ENCODE measurements at regions not wholly inside any gene's neighbourhood (a gene's known extent, or its start where the extent isn't known, plus 50 kb on each side); places are given as distances from the start of the nearest gene placed in this dataset.

DNA sequence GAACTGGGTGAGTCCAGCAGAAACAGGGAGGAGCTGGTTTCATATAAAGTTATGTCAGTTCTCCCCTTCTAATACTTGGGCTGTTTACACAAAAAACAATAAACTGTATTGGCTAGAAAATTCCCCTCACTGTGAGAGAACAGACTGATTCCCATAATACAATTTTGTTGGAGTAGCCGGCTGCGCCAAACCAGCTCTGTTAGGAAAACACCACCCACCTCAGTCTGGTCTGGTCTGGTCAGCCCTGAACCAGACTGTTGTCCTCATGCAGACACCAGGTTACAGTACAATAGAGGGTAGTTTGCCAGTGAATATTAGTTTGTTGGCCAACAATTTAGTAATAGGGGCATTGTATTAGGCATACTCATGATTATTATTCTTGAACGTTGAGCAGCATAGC is 356.4 kb downstream of the EFNA5 start:
- no peak for DNase-seq (ENCODE audit: low spot score)
- WGBS: 86% methylated on average over 3 of the region's 3 CpGs
- TF ChIP-seq, protein P1, sequence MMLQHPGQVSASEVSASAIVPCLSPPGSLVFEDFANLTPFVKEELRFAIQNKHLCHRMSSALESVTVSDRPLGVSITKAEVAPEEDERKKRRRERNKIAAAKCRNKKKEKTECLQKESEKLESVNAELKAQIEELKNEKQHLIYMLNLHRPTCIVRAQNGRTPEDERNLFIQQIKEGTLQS (IDR thresholded peaks at IDR 0.05): no peak
- no peak for TF ChIP-seq RAD21 (IDR thresholded peaks at IDR 0.05)
- no peak for TF ChIP-seq YY1 (IDR thresholded peaks at IDR 0.05)
- no peak for TF ChIP-seq SP1 (IDR thresholded peaks at IDR 0.05)
- no peak for TF ChIP-seq JUND (IDR thresholded peaks at IDR 0.05)
- TF ChIP-seq, protein P2, sequence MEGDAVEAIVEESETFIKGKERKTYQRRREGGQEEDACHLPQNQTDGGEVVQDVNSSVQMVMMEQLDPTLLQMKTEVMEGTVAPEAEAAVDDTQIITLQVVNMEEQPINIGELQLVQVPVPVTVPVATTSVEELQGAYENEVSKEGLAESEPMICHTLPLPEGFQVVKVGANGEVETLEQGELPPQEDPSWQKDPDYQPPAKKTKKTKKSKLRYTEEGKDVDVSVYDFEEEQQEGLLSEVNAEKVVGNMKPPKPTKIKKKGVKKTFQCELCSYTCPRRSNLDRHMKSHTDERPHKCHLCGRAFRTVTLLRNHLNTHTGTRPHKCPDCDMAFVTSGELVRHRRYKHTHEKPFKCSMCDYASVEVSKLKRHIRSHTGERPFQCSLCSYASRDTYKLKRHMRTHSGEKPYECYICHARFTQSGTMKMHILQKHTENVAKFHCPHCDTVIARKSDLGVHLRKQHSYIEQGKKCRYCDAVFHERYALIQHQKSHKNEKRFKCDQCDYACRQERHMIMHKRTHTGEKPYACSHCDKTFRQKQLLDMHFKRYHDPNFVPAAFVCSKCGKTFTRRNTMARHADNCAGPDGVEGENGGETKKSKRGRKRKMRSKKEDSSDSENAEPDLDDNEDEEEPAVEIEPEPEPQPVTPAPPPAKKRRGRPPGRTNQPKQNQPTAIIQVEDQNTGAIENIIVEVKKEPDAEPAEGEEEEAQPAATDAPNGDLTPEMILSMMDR (IDR thresholded peaks at IDR 0.05; ENCODE audit: low read depth, low read length, missing input control): no peak
- no peak for TF ChIP-seq HNF4G (IDR thresholded peaks at IDR 0.05)
- TF ChIP-seq RXRA (IDR thresholded peaks at IDR 0.05): no peak
- no peak for TF ChIP-seq HNF4A (conservative IDR thresholded peaks at IDR 0.05)
- TF ChIP-seq, protein P3, sequence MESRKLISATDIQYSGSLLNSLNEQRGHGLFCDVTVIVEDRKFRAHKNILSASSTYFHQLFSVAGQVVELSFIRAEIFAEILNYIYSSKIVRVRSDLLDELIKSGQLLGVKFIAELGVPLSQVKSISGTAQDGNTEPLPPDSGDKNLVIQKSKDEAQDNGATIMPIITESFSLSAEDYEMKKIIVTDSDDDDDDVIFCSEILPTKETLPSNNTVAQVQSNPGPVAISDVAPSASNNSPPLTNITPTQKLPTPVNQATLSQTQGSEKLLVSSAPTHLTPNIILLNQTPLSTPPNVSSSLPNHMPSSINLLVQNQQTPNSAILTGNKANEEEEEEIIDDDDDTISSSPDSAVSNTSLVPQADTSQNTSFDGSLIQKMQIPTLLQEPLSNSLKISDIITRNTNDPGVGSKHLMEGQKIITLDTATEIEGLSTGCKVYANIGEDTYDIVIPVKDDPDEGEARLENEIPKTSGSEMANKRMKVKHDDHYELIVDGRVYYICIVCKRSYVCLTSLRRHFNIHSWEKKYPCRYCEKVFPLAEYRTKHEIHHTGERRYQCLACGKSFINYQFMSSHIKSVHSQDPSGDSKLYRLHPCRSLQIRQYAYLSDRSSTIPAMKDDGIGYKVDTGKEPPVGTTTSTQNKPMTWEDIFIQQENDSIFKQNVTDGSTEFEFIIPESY (IDR thresholded peaks at IDR 0.05): no peak
- TF ChIP-seq, protein P4, sequence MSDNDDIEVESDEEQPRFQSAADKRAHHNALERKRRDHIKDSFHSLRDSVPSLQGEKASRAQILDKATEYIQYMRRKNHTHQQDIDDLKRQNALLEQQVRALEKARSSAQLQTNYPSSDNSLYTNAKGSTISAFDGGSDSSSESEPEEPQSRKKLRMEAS (IDR thresholded peaks at IDR 0.05): no peak
- no peak for TF ChIP-seq FOXA2 (IDR thresholded peaks at IDR 0.05)
- TF ChIP-seq, protein P5, sequence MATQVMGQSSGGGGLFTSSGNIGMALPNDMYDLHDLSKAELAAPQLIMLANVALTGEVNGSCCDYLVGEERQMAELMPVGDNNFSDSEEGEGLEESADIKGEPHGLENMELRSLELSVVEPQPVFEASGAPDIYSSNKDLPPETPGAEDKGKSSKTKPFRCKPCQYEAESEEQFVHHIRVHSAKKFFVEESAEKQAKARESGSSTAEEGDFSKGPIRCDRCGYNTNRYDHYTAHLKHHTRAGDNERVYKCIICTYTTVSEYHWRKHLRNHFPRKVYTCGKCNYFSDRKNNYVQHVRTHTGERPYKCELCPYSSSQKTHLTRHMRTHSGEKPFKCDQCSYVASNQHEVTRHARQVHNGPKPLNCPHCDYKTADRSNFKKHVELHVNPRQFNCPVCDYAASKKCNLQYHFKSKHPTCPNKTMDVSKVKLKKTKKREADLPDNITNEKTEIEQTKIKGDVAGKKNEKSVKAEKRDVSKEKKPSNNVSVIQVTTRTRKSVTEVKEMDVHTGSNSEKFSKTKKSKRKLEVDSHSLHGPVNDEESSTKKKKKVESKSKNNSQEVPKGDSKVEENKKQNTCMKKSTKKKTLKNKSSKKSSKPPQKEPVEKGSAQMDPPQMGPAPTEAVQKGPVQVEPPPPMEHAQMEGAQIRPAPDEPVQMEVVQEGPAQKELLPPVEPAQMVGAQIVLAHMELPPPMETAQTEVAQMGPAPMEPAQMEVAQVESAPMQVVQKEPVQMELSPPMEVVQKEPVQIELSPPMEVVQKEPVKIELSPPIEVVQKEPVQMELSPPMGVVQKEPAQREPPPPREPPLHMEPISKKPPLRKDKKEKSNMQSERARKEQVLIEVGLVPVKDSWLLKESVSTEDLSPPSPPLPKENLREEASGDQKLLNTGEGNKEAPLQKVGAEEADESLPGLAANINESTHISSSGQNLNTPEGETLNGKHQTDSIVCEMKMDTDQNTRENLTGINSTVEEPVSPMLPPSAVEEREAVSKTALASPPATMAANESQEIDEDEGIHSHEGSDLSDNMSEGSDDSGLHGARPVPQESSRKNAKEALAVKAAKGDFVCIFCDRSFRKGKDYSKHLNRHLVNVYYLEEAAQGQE (IDR thresholded peaks at IDR 0.05): no peak
- TF ChIP-seq NR2F2 (IDR thresholded peaks at IDR 0.05): no peak
- no peak for TF ChIP-seq FOXA1 (IDR thresholded peaks at IDR 0.05)
- no peak for TF ChIP-seq EGR1 (IDR thresholded peaks at IDR 0.05; ENCODE audit: low read depth in 2 of 2)
- TF ChIP-seq GABPA (IDR thresholded peaks at IDR 0.05 in 1 of 2, conservative IDR thresholded peaks at IDR 0.05 in 1 of 2): no peak
- TF ChIP-seq TAF1 (conservative IDR thresholded peaks at IDR 0.05): no peak

More for the DNA sequence above, 356.4 kb downstream of the EFNA5 start:
- H3K4me1 ChIP-seq (ENCODE audit: control insufficient read depth in 4 of 4, insufficient read depth in 4 of 4, low read length in 3 of 4): no peaks in the 10 kb centered on the region
- H3K9me3 ChIP-seq (ENCODE audit: control insufficient read depth in 4 of 4, low read length in 3 of 4): no peaks in the 10 kb centered on the region
- no peaks in the 10 kb centered on the region for H3K36me3 ChIP-seq (ENCODE audit: control insufficient read depth in 4 of 4, insufficient read depth in 3 of 4, low read depth in 1 of 4, low read length in 3 of 4)
- peaks cover 0 to 2% (median 0%) of the 10 kb centered on the region in 4 donors for H3K27me3 ChIP-seq (ENCODE audit: control insufficient read depth in 4 of 4, insufficient read depth in 4 of 4, low read length in 3 of 4)
- no peak overlapping the region for H3K27ac ChIP-seq (ENCODE audit: low read depth in 1 of 2, low read length in 2 of 2)
- H3K9ac ChIP-seq (ENCODE audit: low read depth in 1 of 2, low read length in 2 of 2): no peak overlapping the region
- H3K4me3 ChIP-seq (ENCODE audit: low read depth in 1 of 3, low read length in 3 of 3): no peak overlapping the region

Data from liver (tissue), 8 donors.